ENCODE measurements at regions not wholly inside any gene's neighbourhood (a gene's known extent, or its start where the extent isn't known, plus 50 kb on each side); places are given as distances from the start of the nearest gene placed in this dataset.

DNA sequence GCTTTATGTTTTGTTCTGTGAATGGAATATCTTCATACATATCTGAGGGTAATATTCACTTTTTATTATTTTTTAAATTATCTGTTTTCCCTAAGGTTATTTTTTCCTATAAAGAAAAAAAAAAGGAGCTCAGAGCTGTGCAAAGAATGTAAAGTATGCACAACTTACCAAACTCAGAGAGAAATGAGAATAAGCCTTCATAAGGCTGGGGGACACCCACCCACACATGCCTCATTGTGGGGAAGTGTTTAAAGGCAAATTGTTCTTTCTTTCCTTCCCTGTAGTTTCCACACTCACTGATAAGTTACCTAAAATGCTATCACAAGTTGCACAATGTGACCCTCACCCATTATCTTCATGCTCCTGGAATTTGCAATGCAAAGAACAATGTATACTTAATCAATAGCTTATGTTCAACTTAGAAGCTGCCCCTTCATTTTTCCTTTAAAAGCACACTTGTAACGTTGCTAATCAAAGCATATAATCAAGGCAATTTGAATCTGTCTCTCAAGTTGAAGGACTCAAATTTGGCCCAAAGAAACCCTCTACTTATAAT is 108.1 kb downstream of the GNAT3 start:
- Histone ChIP-seq H3K9me3 (replicated peaks; ENCODE audit: insufficient read depth, low read length) (no peaks in the 10 kb centered on the region), H4K20me1 (ENCODE audit: insufficient read depth, low read length) (no peaks in the 10 kb centered on the region), H3K9me2 (replicated peaks; ENCODE audit: insufficient read depth, low read length) (no peaks in the 10 kb centered on the region), H3K9ac (ENCODE audit: low read length) (no peak overlapping the region), H3K4me2 (ENCODE audit: low read depth, low read length) (no peak overlapping the region), H3K27me3 (replicated peaks; ENCODE audit: insufficient read depth, low read length) (no peaks in the 10 kb centered on the region), H3K79me2 (ENCODE audit: low read length) (no peaks in the 10 kb centered on the region), H3K4me3 (ENCODE audit: low read length) (no peak overlapping the region), H3K27ac (ENCODE audit: low read length) (no peak overlapping the region), H3F3A (ENCODE audit: insufficient read depth, low read length) (no peaks in the 10 kb centered on the region), H3K4me1 (ENCODE audit: low read length) (no peaks in the 10 kb centered on the region), H2AFZ (ENCODE audit: low read length) (no peak overlapping the region), H3K36me3 (replicated peaks; ENCODE audit: insufficient read depth, low read length) (no peaks in the 10 kb centered on the region)
- TF ChIP-seq EZH2phosphoT487 (IDR thresholded peaks at IDR 0.05; ENCODE audit: low read length) = no peak
- no peak for TF ChIP-seq EZH2 (optimal IDR thresholded peaks at IDR 0.05; ENCODE audit: low read depth, low read length)
- TF ChIP-seq, protein P1, sequence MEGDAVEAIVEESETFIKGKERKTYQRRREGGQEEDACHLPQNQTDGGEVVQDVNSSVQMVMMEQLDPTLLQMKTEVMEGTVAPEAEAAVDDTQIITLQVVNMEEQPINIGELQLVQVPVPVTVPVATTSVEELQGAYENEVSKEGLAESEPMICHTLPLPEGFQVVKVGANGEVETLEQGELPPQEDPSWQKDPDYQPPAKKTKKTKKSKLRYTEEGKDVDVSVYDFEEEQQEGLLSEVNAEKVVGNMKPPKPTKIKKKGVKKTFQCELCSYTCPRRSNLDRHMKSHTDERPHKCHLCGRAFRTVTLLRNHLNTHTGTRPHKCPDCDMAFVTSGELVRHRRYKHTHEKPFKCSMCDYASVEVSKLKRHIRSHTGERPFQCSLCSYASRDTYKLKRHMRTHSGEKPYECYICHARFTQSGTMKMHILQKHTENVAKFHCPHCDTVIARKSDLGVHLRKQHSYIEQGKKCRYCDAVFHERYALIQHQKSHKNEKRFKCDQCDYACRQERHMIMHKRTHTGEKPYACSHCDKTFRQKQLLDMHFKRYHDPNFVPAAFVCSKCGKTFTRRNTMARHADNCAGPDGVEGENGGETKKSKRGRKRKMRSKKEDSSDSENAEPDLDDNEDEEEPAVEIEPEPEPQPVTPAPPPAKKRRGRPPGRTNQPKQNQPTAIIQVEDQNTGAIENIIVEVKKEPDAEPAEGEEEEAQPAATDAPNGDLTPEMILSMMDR (IDR thresholded peaks at IDR 0.05; ENCODE audit: low read length) = no peak
- no peak for DNase-seq

DNA sequence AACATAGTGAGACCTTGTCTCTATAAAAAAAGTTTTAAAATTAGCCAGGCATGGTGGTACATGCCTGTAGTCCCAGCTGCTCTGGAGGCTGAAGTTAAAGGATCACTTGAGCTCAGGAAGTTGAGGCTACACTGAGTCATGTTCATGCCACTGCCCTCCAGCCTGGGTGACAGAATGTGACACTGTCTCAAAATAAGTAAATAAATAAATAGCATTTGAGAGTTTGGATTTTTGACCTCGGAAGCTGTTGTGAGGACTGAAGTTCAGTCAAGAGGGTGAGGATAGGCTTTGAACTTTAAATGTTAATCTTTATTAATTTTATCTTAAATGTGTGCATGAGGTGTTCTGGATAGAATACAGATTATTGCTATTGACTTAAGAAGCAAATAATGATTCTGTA is 110.2 kb downstream of the GNAT3 start:
- Histone ChIP-seq H4K20me1 (ENCODE audit: insufficient read depth, low read length) (no peaks in the 10 kb centered on the region), H3K27me3 (replicated peaks; ENCODE audit: insufficient read depth, low read length) (no peaks in the 10 kb centered on the region), H3K4me3 (ENCODE audit: low read length) (no peak overlapping the region), H3K79me2 (ENCODE audit: low read length) (no peaks in the 10 kb centered on the region), H3K4me2 (ENCODE audit: low read depth, low read length) (no peak overlapping the region), H3K36me3 (replicated peaks; ENCODE audit: insufficient read depth, low read length) (no peaks in the 10 kb centered on the region), H3K9me2 (replicated peaks; ENCODE audit: insufficient read depth, low read length) (no peaks in the 10 kb centered on the region), H3K4me1 (ENCODE audit: low read length) (no peaks in the 10 kb centered on the region), H3K9ac (ENCODE audit: low read length) (no peak overlapping the region), H3F3A (ENCODE audit: insufficient read depth, low read length) (no peaks in the 10 kb centered on the region), H3K9me3 (replicated peaks; ENCODE audit: insufficient read depth, low read length) (no peaks in the 10 kb centered on the region), H3K27ac (ENCODE audit: low read length) (no peak overlapping the region), H2AFZ (ENCODE audit: low read length) (no peak overlapping the region)
- DNase-seq = no peak
- no peak for TF ChIP-seq EZH2 (optimal IDR thresholded peaks at IDR 0.05; ENCODE audit: low read depth, low read length)
- no peak for TF ChIP-seq EZH2phosphoT487 (IDR thresholded peaks at IDR 0.05; ENCODE audit: low read length)
- TF ChIP-seq, protein P1 (IDR thresholded peaks at IDR 0.05; ENCODE audit: low read length) = no peak

- Histone ChIP-seq H3K9me2 (replicated peaks; ENCODE audit: insufficient read depth, low read length) (no peaks in the 10 kb centered on the region), H3K4me2 (ENCODE audit: low read depth, low read length) (no peak overlapping the region), H3K4me1 (ENCODE audit: low read length) (no peaks in the 10 kb centered on the region), H4K20me1 (ENCODE audit: insufficient read depth, low read length) (no peaks in the 10 kb centered on the region), H3K27ac (ENCODE audit: low read length) (no peak overlapping the region), H3F3A (ENCODE audit: insufficient read depth, low read length) (no peaks in the 10 kb centered on the region), H3K9me3 (replicated peaks; ENCODE audit: insufficient read depth, low read length) (no peaks in the 10 kb centered on the region), H3K79me2 (ENCODE audit: low read length) (no peaks in the 10 kb centered on the region), H3K4me3 (ENCODE audit: low read length) (no peak overlapping the region), H3K36me3 (replicated peaks; ENCODE audit: insufficient read depth, low read length) (no peaks in the 10 kb centered on the region), H3K27me3 (replicated peaks; ENCODE audit: insufficient read depth, low read length) (no peaks in the 10 kb centered on the region), H3K9ac (ENCODE audit: low read length) (no peak overlapping the region), H2AFZ (ENCODE audit: low read length) (no peak overlapping the region)
- TF ChIP-seq EZH2phosphoT487 (IDR thresholded peaks at IDR 0.05; ENCODE audit: low read length) = no peak
- TF ChIP-seq, protein P1 (IDR thresholded peaks at IDR 0.05; ENCODE audit: low read length) = no peak
- no peak for TF ChIP-seq EZH2 (optimal IDR thresholded peaks at IDR 0.05; ENCODE audit: low read depth, low read length)
- no peak for DNase-seq
These were observed 118.1 kb downstream of the GNAT3 start for GRCh38 chr7:80393786-80394185.

All from MM.1S (cell line).